ENCODE measurements at regions not wholly inside any gene's neighbourhood (a gene's known extent, or its start where the extent isn't known, plus 50 kb on each side); places are given as distances from the start of the nearest gene placed in this dataset.

- Histone ChIP-seq H3K79me2 (ENCODE audit: control insufficient read depth, insufficient read depth, low read length) (no peaks in the 10 kb centered on the region), H4K20me1 (ENCODE audit: control insufficient read depth, extremely low read depth, insufficient read depth, low read length) (no peaks in the 10 kb centered on the region), H3K27ac (ENCODE audit: control insufficient read depth, insufficient read depth, low read length) (no peak overlapping the region), H3K4me2 (ENCODE audit: control insufficient read depth, extremely low read depth, insufficient read depth, low read depth, low read length) (no peak overlapping the region), H3K4me3 (ENCODE audit: control insufficient read depth in 2 of 3, extremely low read depth in 1 of 3, insufficient read depth in 2 of 3, low read depth in 1 of 3, low read length in 3 of 3) (no peak overlapping the region), H2AFZ (ENCODE audit: control insufficient read depth, low read length) (peak overlapping the region; percentile 27), H3K9me1 (ENCODE audit: control insufficient read depth, extremely low read depth, insufficient read depth, low read length) (no peaks in the 10 kb centered on the region), H3K36me3 (ENCODE audit: control insufficient read depth in 2 of 2, extremely low read depth in 1 of 2, insufficient read depth in 2 of 2, low read length in 2 of 2) (no peaks in the 10 kb centered on the region), H3K27me3 (ENCODE audit: control insufficient read depth, extremely low read depth, insufficient read depth, low read length) (no peaks in the 10 kb centered on the region), H3K9ac (ENCODE audit: control insufficient read depth, extremely low read depth, insufficient read depth, low read length) (no peak overlapping the region), H3K9me3 (ENCODE audit: control insufficient read depth, low read depth, low read length) (no peaks in the 10 kb centered on the region), H3K4me1 (ENCODE audit: control insufficient read depth, extremely low read depth, insufficient read depth, low read length) (no peaks in the 10 kb centered on the region)
- dilution Hi-C loops (cut with MboI; ENCODE audit: extremely low pct_ligation_motif_present, low sequenced_read_pairs) = no loop called here
- TF ChIP-seq, protein P1, sequence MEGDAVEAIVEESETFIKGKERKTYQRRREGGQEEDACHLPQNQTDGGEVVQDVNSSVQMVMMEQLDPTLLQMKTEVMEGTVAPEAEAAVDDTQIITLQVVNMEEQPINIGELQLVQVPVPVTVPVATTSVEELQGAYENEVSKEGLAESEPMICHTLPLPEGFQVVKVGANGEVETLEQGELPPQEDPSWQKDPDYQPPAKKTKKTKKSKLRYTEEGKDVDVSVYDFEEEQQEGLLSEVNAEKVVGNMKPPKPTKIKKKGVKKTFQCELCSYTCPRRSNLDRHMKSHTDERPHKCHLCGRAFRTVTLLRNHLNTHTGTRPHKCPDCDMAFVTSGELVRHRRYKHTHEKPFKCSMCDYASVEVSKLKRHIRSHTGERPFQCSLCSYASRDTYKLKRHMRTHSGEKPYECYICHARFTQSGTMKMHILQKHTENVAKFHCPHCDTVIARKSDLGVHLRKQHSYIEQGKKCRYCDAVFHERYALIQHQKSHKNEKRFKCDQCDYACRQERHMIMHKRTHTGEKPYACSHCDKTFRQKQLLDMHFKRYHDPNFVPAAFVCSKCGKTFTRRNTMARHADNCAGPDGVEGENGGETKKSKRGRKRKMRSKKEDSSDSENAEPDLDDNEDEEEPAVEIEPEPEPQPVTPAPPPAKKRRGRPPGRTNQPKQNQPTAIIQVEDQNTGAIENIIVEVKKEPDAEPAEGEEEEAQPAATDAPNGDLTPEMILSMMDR (optimal IDR thresholded peaks at IDR 0.05 in 1 of 3, IDR thresholded peaks at IDR 0.05 in 1 of 3, conservative IDR thresholded peaks at IDR 0.05 in 1 of 3; ENCODE audit: extremely low read depth in 1 of 3, insufficient read depth in 2 of 3, low read length in 3 of 3) = no peak
- TF ChIP-seq EZH2 (IDR thresholded peaks at IDR 0.05; ENCODE audit: low read length) = no peak
- FAIRE-seq = no peak
- no peak for DNase-seq (ENCODE audit: low read depth, low spot score)
Observed at GRCh38 chr21:27590271-27590670, 623.4 kb upstream of the ADAMTS5 start.

- Histone ChIP-seq H3K9me1 (ENCODE audit: control insufficient read depth, extremely low read depth, insufficient read depth, low read length) (no peaks in the 10 kb centered on the region), H3K4me3 (ENCODE audit: control insufficient read depth in 2 of 3, extremely low read depth in 1 of 3, insufficient read depth in 2 of 3, low read depth in 1 of 3, low read length in 3 of 3) (no peak overlapping the region), H3K27me3 (ENCODE audit: control insufficient read depth, extremely low read depth, insufficient read depth, low read length) (no peaks in the 10 kb centered on the region), H3K4me1 (ENCODE audit: control insufficient read depth, extremely low read depth, insufficient read depth, low read length) (no peaks in the 10 kb centered on the region), H3K9ac (ENCODE audit: control insufficient read depth, extremely low read depth, insufficient read depth, low read length) (no peak overlapping the region), H3K36me3 (ENCODE audit: control insufficient read depth in 2 of 2, extremely low read depth in 1 of 2, insufficient read depth in 2 of 2, low read length in 2 of 2) (no peaks in the 10 kb centered on the region), H4K20me1 (ENCODE audit: control insufficient read depth, extremely low read depth, insufficient read depth, low read length) (no peaks in the 10 kb centered on the region), H3K79me2 (ENCODE audit: control insufficient read depth, insufficient read depth, low read length) (no peaks in the 10 kb centered on the region), H3K27ac (ENCODE audit: control insufficient read depth, insufficient read depth, low read length) (no peak overlapping the region), H3K4me2 (ENCODE audit: control insufficient read depth, extremely low read depth, insufficient read depth, low read depth, low read length) (no peak overlapping the region), H3K9me3 (ENCODE audit: control insufficient read depth, low read depth, low read length) (no peaks in the 10 kb centered on the region), H2AFZ (ENCODE audit: control insufficient read depth, low read length) (no peak overlapping the region)
- dilution Hi-C loops (cut with MboI; ENCODE audit: extremely low pct_ligation_motif_present, low sequenced_read_pairs) = no loop called here
- TF ChIP-seq EZH2 (IDR thresholded peaks at IDR 0.05; ENCODE audit: low read length) = no peak
- TF ChIP-seq, protein P1 (optimal IDR thresholded peaks at IDR 0.05 in 1 of 3, IDR thresholded peaks at IDR 0.05 in 1 of 3, conservative IDR thresholded peaks at IDR 0.05 in 1 of 3; ENCODE audit: extremely low read depth in 1 of 3, insufficient read depth in 2 of 3, low read length in 3 of 3) = no peak
- FAIRE-seq (no peak), DNase-seq (ENCODE audit: low read depth, low spot score) (no peak)
Observed at GRCh38 chr21:27589781-27590180, 622.9 kb upstream of the ADAMTS5 start.
